HEK293 (cell line): ENCODE measurements at regions not wholly inside any gene's neighbourhood (a gene's known extent, or its start where the extent isn't known, plus 50 kb on each side); places are given as distances from the start of the nearest gene placed in this dataset.

Source experiments
- CTCF ChIA-PET: fragments of 350-600 bp; formaldehyde crosslinking; extraction: SDS; loops from one replicate; lab custom pipeline; 2021; ENCODE audit warnings: antibody characterized with exemption; lab: Yijun Ruan, JAX
- POLR2A ChIA-PET: fragments of 300-600 bp; formaldehyde crosslinking; extraction: SDS; loops from one replicate; lab custom pipeline; 2020; ENCODE audit warnings: antibody characterized with exemption, inconsistent platforms; lab: Yijun Ruan, JAX
- H3K27ac ChIP-seq: fragments of 200-500 bp; sonication (Bioruptor generic); 2 replicates; pipeline ENCODE4 v1.5.1; 2014; ENCODE audit warnings: low read depth, low read length, control low read depth, inconsistent platforms; ENCODE audit errors: extremely low read depth
- H3K36me3 ChIP-seq, 2 experiments: fragments of 200-500 bp in 1 of 2; sonication (Bioruptor generic) in 1 of 2; 1 replicate in 1 of 2; 2 replicates in 1 of 2; pipeline ENCODE4 v1.5.1; 2014 to 2017; ENCODE audit warnings: inconsistent platforms in 2 of 2, low read length in 2 of 2; ENCODE audit not compliant: control insufficient read depth in 2 of 2, insufficient read depth in 1 of 2
- H3K4me1 ChIP-seq: fragments of 200-500 bp; sonication (Bioruptor generic); 2 replicates; pipeline ENCODE4 v1.5.1; 2014; ENCODE audit warnings: mild to moderate bottlenecking, low read length, inconsistent platforms; ENCODE audit not compliant: control insufficient read depth, insufficient read depth
- H3K4me3 ChIP-seq: 2 replicates; pipeline ENCODE4 v1.5.1; 2011; ENCODE audit warnings: low read depth, mild to moderate bottlenecking, control low read depth, low read length, moderate library complexity
- H3K9me3 ChIP-seq: fragments of 200-500 bp; sonication (Bioruptor generic); 2 replicates; pipeline ENCODE4 v1.5.1; 2014; ENCODE audit warnings: low read depth, low read length, inconsistent platforms; ENCODE audit not compliant: control insufficient read depth, insufficient read depth
- KLF8 ChIP-seq: fragments of 450-650 bp; formaldehyde crosslinking; IDR thresholded peaks from 2 replicates; pipeline ENCODE4 v1.5.1; 2016; ENCODE audit warnings: missing biosample characterization, missing genetic modification characterization
- SP2 ChIP-seq: fragments of 450-650 bp; formaldehyde crosslinking; IDR thresholded peaks from 2 replicates; pipeline ENCODE4 v1.5.1; 2016; ENCODE audit warnings: missing biosample characterization, missing genetic modification characterization
- TCF7L2 ChIP-seq: IDR thresholded peaks from 2 replicates; pipeline ENCODE4 v1.6.1; 2011; ENCODE audit warnings: low read depth, mild to moderate bottlenecking, inconsistent platforms, low read length, moderate library complexity, borderline replicate concordance
- TRIM28 ChIP-seq: IDR thresholded peaks from 2 replicates; pipeline ENCODE4 v1.6.1; 2011; ENCODE audit warnings: low read length, control low read depth, borderline replicate concordance
- YY1 ChIP-seq: fragments of 450-650 bp; formaldehyde crosslinking; IDR thresholded peaks from 2 replicates; pipeline ENCODE4 v1.5.1; 2018; ENCODE audit warnings: missing biosample characterization, missing genetic modification characterization
- ZBTB8A ChIP-seq: fragments of 450-650 bp; formaldehyde crosslinking; IDR thresholded peaks from 2 replicates; pipeline ENCODE4 v1.5.1; 2016; ENCODE audit warnings: missing biosample characterization, missing genetic modification characterization
- ZNF169 ChIP-seq: fragments of 450-650 bp; formaldehyde crosslinking; IDR thresholded peaks from 2 replicates; pipeline ENCODE4 v1.5.1; 2016; ENCODE audit warnings: missing biosample characterization, missing genetic modification characterization
- ZNF223 ChIP-seq: fragments of 450-650 bp; formaldehyde crosslinking; IDR thresholded peaks from 2 replicates; pipeline ENCODE4 v1.5.1; 2016; ENCODE audit warnings: missing biosample characterization, missing genetic modification characterization
- ZNF302 ChIP-seq: fragments of 450-650 bp; formaldehyde crosslinking; IDR thresholded peaks from 2 replicates; pipeline ENCODE4 v1.5.1; 2016; ENCODE audit warnings: missing biosample characterization, missing genetic modification characterization, low read depth
- ZNF311 ChIP-seq: fragments of 450-650 bp; formaldehyde crosslinking; IDR thresholded peaks from 2 replicates; pipeline ENCODE4 v1.5.1; 2017; ENCODE audit warnings: missing biosample characterization, missing genetic modification characterization, borderline replicate concordance
- ZNF366 ChIP-seq: fragments of 450-650 bp; formaldehyde crosslinking; conservative IDR thresholded peaks from 2 replicates; pipeline ENCODE4 v1.5.1; 2016; ENCODE audit warnings: missing biosample characterization, missing genetic modification characterization
- ZNF404 ChIP-seq: fragments of 450-650 bp; formaldehyde crosslinking; IDR thresholded peaks from 2 replicates; pipeline ENCODE4 v1.5.1; 2017; ENCODE audit warnings: missing biosample characterization, missing genetic modification characterization
- ZNF433 ChIP-seq: fragments of 450-650 bp; formaldehyde crosslinking; IDR thresholded peaks from 2 replicates; pipeline ENCODE4 v1.5.1; 2016; ENCODE audit warnings: missing biosample characterization, missing genetic modification characterization, low read depth
- ZNF529 ChIP-seq: fragments of 450-650 bp; formaldehyde crosslinking; IDR thresholded peaks from 2 replicates; pipeline ENCODE4 v1.5.1; 2017; ENCODE audit warnings: missing genetic modification characterization, missing biosample characterization; ENCODE audit not compliant: insufficient replicate concordance
- ZNF621 ChIP-seq: fragments of 450-650 bp; formaldehyde crosslinking; IDR thresholded peaks from 2 replicates; pipeline ENCODE4 v1.5.1; 2017; ENCODE audit warnings: missing biosample characterization, missing genetic modification characterization
- ZNF654 ChIP-seq: fragments of 450-650 bp; formaldehyde crosslinking; IDR thresholded peaks from 2 replicates; pipeline ENCODE4 v1.5.1; 2016; ENCODE audit warnings: low read depth, missing biosample characterization, missing genetic modification characterization
- ZNF747 ChIP-seq: fragments of 450-650 bp; formaldehyde crosslinking; IDR thresholded peaks from 2 replicates; pipeline ENCODE4 v1.5.1; 2016; ENCODE audit warnings: missing biosample characterization, missing genetic modification characterization
- TF ChIP-seq, protein P1 (sequence below): fragments of 450-650 bp; formaldehyde crosslinking; IDR thresholded peaks from 2 replicates; pipeline ENCODE4 v1.5.1; 2016; ENCODE audit warnings: missing biosample characterization, missing genetic modification characterization
- TF ChIP-seq, protein P2 (sequence below): fragments of 450-650 bp; formaldehyde crosslinking; IDR thresholded peaks from 2 replicates; pipeline ENCODE4 v1.5.1; 2016; ENCODE audit warnings: missing biosample characterization, missing genetic modification characterization, borderline replicate concordance
- TF ChIP-seq, protein P3 (sequence below): fragments of 450-650 bp; formaldehyde crosslinking; IDR thresholded peaks from 2 replicates; pipeline ENCODE4 v1.5.1; 2016; ENCODE audit warnings: missing biosample characterization, missing genetic modification characterization
- TF ChIP-seq, protein P4 (sequence below): fragments of 450-650 bp; formaldehyde crosslinking; IDR thresholded peaks from 2 replicates; pipeline ENCODE4 v1.5.1; 2016; ENCODE audit warnings: missing biosample characterization, missing genetic modification characterization

DNA sequence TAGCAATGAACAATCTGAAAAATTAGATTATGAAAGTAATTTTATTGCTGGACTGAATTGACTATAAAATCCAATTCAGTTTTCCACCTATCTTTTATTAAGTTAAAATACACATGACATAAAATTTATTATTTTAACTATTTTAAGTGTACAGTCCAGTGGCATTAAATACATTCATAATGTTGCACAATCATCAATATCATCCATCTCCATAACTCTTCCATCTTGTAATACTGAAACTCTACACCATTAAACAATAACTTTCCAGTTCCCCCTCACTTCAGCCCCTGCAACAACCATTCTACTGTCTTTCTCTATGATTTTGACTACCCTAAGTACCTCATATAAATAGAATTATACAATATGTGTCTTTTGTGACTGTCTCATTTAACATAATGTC, 200.6 kb upstream of the ITGA1 start:
- ChIA-PET POLR2A (no interaction called here), CTCF (interaction anchor here (0.6 to 1.0 kb wide), 2 partner anchors 442 to 1761 kb away, joined by 3 to 5 read pairs; no protein-coding TSS in a partner anchor)
- Histone ChIP-seq H3K27ac (no peak overlapping the region), H3K36me3 (no peaks in the 10 kb centered on the region), H3K9me3 (no peaks in the 10 kb centered on the region), H3K4me1 (no peaks in the 10 kb centered on the region)
- TF ChIP-seq ZNF169 (tag by site-specific recombination), result no peak
- no peak for TF ChIP-seq ZNF223 (tag by site-specific recombination)
- TF ChIP-seq TRIM28, result no peak
- no peak for TF ChIP-seq ZNF654 (tag by site-specific recombination)
- no peak for TF ChIP-seq ZNF302
- TF ChIP-seq, protein P1, sequence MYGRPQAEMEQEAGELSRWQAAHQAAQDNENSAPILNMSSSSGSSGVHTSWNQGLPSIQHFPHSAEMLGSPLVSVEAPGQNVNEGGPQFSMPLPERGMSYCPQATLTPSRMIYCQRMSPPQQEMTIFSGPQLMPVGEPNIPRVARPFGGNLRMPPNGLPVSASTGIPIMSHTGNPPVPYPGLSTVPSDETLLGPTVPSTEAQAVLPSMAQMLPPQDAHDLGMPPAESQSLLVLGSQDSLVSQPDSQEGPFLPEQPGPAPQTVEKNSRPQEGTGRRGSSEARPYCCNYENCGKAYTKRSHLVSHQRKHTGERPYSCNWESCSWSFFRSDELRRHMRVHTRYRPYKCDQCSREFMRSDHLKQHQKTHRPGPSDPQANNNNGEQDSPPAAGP (tag by site-specific recombination), result no peak
- no peak for TF ChIP-seq ZNF747 (tag by site-specific recombination)
- TF ChIP-seq SP2, result no peak
- TF ChIP-seq, protein P2, sequence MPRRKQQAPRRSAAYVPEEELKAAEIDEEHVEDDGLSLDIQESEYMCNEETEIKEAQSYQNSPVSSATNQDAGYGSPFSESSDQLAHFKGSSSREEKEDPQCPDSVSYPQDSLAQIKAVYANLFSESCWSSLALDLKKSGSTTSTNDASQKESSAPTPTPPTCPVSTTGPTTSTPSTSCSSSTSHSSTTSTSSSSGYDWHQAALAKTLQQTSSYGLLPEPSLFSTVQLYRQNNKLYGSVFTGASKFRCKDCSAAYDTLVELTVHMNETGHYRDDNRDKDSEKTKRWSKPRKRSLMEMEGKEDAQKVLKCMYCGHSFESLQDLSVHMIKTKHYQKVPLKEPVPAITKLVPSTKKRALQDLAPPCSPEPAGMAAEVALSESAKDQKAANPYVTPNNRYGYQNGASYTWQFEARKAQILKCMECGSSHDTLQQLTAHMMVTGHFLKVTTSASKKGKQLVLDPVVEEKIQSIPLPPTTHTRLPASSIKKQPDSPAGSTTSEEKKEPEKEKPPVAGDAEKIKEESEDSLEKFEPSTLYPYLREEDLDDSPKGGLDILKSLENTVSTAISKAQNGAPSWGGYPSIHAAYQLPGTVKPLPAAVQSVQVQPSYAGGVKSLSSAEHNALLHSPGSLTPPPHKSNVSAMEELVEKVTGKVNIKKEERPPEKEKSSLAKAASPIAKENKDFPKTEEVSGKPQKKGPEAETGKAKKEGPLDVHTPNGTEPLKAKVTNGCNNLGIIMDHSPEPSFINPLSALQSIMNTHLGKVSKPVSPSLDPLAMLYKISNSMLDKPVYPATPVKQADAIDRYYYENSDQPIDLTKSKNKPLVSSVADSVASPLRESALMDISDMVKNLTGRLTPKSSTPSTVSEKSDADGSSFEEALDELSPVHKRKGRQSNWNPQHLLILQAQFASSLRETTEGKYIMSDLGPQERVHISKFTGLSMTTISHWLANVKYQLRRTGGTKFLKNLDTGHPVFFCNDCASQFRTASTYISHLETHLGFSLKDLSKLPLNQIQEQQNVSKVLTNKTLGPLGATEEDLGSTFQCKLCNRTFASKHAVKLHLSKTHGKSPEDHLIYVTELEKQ (tag by site-specific recombination), result no peak
- no peak for TF ChIP-seq KLF8 (tag by site-specific recombination)
- TF ChIP-seq, all 188 proteins: peak for 0
- H3K4me3 ChIP-seq, result no peak overlapping the region

DNA sequence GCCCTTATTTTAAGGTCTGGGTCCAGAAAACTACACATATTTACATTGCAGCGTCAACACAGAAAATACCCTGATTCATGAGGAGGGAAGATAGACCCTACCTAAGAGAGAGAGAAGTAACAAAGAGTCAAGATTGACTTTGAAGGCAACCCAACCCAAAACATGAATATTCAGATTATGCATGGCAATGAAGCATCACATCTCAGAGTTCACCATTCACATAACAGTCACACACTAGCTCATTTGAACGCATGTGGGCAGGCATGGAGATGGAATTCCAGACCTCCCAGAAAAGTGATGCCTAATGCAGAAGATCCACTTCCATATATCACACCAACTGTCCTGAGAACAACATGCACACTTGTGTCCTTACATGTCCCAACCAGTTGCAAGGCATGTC, 190.1 kb upstream of the ITGA1 start:
- Histone ChIP-seq H3K4me3 (no peak overlapping the region), H3K4me1 (no peaks in the 10 kb centered on the region), H3K36me3 (no peaks in the 10 kb centered on the region), H3K27ac (no peak overlapping the region), H3K9me3 (no peaks in the 10 kb centered on the region)
- ChIA-PET POLR2A (no interaction called here), CTCF (no interaction called here)
- TF ChIP-seq ZNF404 (no peak), ZNF311 (no peak), ZNF529 (tag by site-specific recombination) (no peak), TCF7L2 (no peak), YY1 (tag by site-specific recombination) (no peak), ZNF621 (tag by site-specific recombination) (no peak), ZNF366 (tag by site-specific recombination) (no peak), ZNF433 (tag by site-specific recombination) (no peak), ZBTB8A (tag by site-specific recombination) (no peak)
- TF ChIP-seq, protein P2 (tag by site-specific recombination), result no peak
- TF ChIP-seq, protein P3, sequence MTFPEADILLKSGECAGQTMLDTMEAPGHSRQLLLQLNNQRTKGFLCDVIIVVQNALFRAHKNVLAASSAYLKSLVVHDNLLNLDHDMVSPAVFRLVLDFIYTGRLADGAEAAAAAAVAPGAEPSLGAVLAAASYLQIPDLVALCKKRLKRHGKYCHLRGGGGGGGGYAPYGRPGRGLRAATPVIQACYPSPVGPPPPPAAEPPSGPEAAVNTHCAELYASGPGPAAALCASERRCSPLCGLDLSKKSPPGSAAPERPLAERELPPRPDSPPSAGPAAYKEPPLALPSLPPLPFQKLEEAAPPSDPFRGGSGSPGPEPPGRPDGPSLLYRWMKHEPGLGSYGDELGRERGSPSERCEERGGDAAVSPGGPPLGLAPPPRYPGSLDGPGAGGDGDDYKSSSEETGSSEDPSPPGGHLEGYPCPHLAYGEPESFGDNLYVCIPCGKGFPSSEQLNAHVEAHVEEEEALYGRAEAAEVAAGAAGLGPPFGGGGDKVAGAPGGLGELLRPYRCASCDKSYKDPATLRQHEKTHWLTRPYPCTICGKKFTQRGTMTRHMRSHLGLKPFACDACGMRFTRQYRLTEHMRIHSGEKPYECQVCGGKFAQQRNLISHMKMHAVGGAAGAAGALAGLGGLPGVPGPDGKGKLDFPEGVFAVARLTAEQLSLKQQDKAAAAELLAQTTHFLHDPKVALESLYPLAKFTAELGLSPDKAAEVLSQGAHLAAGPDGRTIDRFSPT, result no peak
- TF ChIP-seq, protein P4, sequence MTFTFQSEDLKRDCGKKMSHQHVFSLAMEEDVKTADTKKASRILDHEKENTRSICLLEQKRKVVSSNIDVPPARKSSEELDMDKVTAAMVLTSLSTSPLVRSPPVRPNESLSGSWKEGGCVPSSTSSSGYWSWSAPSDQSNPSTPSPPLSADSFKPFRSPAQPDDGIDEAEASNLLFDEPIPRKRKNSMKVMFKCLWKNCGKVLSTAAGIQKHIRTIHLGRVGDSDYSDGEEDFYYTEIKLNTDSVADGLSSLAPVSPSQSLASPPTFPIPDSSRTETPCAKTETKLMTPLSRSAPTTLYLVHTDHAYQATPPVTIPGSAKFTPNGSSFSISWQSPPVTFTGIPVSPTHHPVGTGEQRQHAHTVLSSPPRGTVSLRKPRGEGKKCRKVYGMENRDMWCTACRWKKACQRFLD, result no peak
